Fibroblast of the conjunctiva (primary cell): ENCODE measurements at regions not wholly inside any gene's neighbourhood (a gene's known extent, or its start where the extent isn't known, plus 50 kb on each side); places are given as distances from the start of the nearest gene placed in this dataset.
"Not testable (repeated sequence)": the region's sequence is repeated elsewhere in the genome, so short reads cannot be mapped to it uniquely, and the experiment has no call there.

Source experiments
- DNase-seq: peaks from one replicate; pipeline ENCODE4 v3.0.0-alpha.2; 2010; ENCODE audit warnings: low read depth

DNA sequence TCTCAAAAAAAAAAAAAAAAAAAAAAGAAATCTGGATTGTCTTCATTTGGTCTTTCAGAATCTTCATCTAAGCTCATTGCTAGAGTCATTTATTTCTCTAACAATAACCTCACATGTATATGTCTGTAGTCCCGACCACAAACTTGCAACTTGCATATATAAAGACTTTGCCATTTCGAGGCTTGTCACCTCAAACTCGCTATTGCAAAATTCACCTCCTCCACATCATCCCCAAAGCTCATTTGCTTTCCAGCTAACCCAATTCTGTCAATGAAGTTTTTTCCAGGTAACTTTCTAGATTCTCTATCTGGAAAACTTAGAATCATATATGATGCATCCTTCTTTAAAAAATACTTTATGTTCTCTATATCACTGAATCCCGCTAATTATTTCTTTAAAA lies 393.2 kb upstream of the ATXN7L3B start:
- DNase-seq = no peak

DNA sequence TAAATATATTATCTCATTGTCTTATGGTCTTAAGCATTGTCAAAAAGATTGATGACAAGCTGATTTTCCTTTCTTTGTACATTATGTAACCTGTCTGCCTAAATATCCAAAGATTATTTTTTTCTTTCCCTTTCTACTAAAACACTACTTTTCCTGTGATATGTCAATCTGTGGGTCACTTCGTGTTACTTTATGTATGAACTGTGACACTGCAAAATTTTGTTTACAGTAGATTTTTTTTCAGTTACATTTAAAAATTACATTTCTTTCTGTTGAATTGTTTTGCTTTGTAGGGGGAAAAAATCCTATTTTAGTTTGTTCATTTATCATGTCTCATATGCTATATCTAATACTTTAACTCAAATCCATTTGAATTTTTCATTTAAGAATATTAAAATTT lies 392.3 kb upstream of the ATXN7L3B start:
- no peak for DNase-seq

DNA sequence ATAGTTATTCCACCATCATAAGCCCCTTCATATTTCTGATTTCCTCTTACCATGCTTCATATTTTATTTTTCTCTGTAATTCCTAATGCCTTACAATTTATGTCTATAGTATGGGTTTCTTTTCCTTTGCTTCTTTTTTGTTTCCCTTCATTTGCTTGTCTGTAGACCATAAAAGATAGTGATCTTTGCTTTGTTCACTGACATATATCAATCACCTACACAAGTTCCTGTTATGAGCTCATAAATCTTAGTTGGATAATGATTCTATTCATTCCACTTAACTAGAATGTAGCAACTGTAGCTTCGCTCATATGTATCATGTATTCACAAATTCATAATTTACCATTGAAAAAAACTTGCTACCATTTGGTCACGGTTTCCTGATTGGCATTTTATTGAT lies 388.8 kb upstream of the ATXN7L3B start:
- DNase-seq = no peak

DNA sequence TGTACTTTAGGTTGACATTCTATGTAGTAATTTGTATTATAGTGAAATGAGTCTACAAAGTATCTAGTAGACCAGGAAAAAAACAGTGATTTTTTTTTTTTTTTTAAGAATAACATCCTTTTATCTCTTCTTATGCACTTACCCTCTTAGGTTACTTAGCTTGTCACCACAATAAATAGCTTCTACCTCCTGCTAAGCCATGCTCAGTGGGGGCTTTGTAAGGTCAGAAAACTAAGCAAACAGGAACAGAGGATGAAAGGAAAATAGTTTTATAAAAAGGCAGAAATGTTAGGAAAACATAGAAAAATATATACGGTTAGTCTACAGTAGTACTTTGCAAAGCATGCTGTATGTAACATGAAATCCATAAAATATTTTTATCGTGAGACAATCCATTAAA lies 385.3 kb upstream of the ATXN7L3B start:
- DNase-seq = no peak

DNA sequence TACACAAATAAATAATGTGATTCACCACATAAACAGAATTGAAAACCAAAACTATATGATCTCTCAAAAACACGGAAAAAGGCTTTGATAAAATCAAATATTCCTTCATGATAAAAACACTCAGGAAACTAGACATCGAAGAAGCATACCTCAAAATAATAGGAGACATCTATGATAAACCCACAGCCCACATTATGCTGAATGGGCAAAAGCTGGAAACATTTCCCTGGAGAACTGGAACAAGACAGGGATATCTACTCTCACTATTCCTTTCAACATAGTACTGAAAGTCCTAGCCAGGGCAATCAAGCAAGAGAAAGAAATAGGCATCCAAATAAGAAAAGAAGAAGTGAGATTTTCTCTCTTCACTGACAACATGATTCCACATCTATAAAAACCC lies 371.5 kb upstream of the ATXN7L3B start:
- DNase-seq = no peak

DNA sequence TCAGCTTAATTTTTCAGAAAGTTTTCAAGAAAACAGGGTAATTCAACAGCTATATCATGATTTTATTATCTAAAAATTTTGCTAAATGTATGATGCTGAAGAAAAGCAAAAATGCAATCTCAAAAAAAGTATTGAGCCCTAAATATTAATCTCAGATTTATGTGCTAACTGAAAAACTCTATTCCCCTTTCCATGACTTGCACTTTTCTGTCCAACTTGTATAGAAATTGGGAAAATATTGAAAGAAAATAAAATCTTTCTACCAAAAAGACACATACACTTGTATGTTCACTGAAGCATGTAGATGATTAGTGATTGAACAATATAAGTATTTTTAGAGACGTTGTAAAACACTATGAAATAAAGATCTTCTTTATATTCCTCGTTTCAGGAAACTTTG lies 368.0 kb upstream of the ATXN7L3B start:
- no peak for DNase-seq

DNA sequence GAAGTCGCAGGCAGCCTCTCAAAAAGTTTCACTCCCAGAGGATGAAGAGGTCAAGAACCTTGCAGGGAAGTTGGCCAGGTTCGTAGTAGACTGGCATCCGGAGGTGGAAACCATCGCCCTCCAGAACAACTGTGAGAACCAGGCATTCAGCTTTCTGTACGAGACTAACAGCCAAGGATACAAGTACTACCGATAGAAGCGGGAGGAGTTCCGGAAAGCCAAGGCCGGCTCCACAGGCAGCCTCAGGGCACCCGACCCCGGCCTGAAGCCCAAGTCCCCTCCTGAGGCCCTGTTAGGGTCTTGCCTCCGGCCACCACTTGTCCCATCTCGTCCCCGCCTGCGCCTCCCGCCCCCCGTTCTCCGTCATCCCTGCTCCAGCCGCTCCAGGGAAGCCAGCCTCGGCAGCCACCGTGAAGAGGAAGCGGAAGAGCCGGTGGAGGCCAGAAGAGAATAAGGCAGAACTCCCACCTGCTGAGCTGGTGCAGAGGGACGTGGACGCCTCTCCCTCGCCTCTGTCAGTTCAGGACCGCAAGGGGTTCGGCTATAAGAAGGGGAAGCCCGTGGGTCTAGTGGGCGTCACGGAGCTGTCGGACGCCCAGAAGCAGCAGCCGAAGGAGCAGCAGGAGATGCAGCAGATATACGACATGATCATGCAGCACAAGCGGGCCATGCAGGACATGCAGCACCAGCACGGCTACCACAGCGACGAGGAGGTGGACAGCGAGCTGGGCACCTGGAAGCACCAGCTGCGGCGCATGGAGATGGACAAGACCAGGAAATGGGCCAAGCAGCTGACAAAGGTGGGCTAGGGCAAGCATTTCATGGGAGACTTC lies 366.8 kb upstream of the ATXN7L3B start:
- DNase-seq = no peak

DNA sequence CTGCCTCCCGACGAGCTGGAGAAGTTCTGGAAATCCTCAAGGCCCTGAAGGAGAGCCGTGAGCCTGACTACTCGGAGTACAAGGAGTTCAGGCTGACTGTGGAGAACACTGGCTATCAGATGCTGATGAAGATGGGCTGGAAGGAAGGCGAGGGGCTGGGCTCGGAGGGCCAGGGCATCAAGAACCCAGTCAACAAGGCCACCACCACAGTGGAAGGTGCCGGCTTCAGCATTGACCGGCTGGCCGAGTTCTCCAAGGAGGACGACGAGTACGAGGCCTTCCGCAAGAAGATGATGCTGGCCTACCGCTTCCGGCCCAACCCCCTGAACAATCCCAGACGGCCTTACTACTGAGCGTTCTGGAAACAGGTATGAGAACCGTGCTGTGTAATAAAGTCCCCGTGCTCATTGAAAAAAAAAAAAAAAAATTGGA lies 366.1 kb upstream of the ATXN7L3B start:
- DNase-seq = no peak

DNA sequence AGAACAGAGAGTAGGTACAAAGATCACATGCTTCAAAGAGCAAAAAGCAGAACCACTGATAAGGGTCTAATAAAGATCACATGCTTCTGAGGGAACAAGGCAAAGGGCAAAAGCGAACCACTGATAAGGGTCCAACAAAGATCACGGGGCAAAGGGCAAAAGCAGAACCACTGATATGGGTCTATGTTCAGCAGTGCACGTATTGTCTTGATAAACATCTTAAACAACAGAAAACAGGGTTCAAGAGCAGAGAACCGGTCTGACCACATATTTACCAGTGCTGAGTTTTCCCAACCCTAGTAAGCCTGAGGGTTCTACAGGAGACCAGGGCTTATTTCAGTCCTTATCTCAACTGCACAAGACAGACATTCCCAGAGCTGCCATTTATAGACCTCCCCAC lies 362.7 kb upstream of the ATXN7L3B start:
- DNase-seq = not testable (repeated sequence)

DNA sequence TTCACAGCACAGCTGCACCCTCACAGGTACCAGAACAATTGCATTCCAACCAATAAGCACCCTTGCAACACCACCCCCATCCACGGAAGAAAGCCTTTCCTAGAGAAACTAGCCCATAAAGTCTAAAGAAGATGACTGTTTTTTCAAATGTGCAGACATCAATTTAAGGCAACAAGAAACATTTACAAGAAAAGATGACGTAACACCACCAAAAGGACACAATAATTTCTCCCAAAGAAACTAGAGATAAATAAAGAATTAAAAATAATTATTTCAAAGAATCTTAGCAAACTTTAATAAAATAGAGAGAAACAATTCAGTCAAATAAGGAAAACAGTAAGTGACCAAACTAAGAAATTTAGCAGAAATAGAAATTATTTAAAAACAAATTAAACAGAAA lies 352.3 kb upstream of the ATXN7L3B start:
- no peak for DNase-seq

DNA sequence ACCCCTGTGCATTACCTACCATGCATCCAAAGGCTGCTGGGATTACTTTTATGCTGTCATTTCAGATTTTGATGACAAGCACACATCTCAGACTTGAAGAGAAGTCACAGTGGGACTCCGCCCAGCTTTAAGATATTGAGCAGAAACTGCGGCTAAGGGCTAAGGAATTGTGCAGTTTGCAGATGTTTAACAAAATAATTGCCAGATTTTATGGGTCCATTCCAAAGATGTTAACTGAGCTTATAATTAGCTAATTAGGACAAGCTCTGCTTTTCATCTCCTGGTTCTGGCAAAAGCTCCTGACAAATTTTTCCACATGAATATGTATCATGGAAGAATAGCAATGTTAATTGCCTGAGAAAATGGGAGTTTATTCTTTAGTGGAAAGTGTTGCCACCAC lies 344.4 kb upstream of the ATXN7L3B start:
- DNase-seq = no peak

DNA sequence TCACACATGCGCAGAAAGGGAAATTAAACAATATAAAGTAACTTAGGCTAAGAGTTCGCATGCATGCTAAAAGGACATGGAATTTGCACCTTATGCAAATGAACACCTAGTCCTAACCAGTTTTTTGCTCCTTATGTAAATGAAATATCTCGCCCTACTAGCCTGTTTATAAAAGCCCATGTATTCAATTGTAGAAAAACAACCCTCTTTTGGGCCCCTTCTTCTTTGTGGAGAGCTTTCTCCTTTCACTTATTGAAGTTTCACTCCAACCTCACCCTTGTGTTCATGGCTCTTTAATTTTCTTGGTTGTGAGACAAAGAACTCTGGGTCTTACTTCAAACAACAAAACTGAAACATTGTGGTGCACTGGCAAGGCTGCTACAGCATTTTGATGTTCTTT lies 333.4 kb upstream of the ATXN7L3B start:
- DNase-seq = no peak

DNA sequence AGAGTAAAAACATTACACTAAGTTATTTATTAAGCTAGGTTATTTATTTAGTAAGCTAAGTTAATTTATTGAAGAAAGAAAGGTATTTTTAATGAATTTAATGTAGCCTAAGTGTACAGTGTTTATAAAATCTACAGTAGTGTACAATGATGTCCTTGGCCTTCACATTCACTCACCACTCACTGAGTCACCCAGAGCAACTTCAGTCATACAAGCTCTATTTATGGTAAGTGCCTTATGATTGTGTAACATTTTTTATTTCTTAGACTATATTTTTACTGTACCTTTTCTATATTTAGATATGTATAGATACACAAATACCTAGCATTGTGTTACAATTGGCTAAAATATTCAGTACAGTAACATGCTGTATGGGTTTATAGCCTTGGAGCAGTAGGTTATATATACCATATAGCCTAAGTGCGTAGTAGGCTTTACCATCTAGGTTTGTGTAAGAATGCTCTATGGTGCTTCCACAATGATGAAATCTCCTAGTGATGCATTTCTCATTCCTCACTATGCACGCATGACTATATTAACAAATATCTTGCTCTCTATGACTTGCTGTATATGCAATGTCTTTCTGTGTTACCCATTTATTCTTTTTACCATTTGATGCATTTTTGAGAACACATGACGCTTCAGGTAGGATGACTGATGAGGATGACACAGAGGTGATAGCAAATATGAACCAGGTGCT lies 309.6 kb upstream of the ATXN7L3B start:
- DNase-seq = no peak

DNA sequence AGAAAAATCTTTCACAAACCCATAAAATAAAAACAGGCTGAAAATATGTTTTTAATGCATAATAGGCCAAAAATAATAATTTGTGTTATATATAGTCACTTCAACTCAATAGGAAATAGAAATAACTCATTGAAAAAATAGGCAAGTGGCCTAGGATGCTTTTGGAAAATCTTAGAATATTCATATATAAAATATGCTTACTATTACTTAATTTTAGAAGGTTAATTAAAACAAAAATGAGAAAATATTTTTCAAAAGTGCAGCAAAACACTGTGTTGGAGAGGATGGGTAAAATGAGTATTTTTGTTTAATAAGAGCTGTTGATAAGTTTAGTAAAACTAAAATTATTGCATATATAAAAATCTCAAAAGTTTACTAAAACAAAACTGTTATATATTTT lies 308.0 kb upstream of the ATXN7L3B start:
- no peak for DNase-seq

DNA sequence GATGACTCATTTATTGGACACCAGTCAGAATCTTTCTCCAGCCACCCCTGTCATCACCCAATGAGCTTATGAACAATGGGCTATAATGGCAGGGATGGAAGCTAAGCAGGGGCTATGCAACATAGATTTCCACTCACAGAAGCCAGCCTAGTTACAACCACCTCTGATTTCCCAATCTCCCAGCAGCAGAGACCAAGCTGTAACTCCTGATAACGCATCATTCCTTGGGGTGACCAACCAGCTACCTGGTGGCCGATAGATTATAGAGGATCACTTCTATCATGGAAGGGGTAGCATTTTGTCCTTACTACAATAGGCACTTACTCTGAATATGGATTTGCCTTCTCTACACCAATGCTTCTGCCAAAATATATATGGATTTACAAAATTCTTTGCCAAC lies 302.3 kb upstream of the ATXN7L3B start:
- no peak for DNase-seq

DNA sequence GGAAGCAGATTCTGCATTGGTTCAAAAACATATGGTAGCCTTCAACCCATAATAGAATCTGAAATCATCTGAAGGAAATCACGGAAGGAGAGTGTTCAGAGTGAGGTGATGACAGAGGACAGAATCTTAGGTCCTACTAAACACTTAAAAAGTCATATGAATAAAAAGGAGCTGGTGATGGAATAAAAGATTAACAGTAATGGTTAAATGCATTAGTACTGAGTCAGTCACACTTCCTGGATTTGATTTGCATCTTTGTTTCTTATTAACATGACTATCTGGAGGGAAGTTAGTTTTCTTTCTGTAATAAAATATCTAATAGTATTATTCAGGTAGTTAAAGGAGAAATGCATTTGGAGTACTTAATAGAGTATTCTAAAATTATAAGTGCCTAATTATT lies 296.3 kb upstream of the ATXN7L3B start:
- no peak for DNase-seq

DNA sequence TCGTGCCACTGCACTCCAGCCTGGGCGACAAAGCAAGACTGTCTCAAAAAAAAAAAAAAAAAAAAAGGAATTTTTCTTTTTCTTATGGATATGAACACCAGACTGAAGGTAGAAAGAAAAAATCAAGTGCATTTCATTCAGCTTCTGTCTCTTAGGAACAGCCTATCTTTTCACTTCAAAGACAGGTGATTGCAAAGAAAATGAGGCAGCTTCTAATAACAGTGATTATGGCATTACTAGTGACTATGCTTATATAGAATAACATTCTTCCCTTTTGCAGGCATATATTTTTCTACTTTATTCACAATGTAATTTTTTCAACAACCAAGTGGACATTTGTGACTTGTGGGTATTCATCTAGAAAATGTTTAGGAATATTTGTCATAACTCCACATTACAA lies 295.5 kb upstream of the ATXN7L3B start:
- no peak for DNase-seq

DNA sequence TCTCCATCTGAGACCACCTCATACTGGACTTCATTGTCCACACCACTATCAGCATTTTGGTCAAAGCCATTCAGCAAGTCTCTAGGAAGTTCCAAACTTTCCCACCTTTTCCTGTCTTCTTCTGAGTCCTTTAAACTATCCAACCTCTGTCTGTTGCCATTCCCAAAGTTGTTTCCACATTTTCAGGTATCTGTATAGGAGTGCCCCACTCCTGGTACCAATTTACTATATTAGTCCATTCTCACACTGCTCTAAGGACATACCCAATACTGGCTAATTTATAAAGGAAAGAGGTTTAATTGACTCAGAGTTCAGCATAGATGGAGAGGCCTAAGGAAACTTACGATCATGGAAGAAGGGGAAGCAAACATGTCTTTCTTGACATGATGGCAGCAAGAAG lies 292.2 kb upstream of the ATXN7L3B start:
- DNase-seq = no peak

DNA sequence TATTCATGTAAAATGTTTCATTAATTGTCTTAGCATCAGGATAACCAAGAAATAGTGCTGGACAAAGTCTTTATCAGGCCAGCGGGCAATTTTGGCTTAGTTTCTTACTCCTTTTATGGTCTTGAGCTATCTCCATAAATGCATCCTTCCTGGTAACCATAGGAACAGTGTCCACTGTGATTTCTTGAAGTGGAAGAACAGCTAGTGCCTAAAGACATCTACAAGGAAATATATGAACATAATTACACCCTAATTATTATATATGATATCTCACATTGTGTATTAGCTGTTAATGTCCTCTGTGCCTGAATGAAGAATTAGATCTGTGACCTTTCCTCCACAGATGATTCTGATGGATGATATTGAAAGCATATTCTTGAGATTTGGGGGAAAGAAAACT lies 286.7 kb upstream of the ATXN7L3B start:
- DNase-seq = no peak

DNA sequence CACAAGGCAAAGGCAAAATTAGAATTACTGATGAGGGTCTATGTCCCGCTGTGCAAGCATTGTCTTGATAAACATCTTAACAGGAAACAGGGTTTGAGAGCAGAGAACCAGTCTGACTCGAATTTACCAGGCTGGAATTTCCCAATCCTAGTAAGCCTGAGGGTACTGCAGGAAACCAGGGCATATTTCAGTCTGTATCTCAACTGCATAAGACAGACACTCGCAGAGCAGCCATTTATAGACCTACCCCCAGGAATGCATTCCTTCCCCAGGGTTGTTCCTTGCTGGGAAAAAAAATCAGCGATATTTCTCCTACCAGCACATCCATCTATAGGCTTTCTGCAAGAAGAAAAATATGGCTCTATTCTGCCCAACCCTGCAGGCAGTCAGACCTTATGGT lies 283.8 kb upstream of the ATXN7L3B start:
- not testable (repeated sequence) for DNase-seq

DNA sequence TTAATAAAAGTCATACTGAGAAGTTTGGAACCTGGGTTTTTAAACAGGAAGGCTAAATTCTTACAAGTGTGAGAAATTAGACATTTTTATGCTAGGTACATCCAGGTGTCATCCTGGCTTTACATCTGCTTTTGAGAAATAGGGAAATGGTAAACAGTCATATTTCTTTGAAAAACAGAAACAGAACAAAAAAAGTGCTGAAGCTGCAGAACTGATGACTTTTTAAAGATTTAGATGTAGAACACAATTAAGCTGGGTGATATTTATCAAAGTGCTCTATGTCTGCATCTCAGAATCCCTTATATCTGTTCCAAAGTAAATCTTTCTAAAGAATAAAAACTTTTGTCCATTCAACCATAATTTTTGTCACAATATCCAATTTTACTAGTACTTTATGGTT lies 282.9 kb upstream of the ATXN7L3B start:
- no peak for DNase-seq

DNA sequence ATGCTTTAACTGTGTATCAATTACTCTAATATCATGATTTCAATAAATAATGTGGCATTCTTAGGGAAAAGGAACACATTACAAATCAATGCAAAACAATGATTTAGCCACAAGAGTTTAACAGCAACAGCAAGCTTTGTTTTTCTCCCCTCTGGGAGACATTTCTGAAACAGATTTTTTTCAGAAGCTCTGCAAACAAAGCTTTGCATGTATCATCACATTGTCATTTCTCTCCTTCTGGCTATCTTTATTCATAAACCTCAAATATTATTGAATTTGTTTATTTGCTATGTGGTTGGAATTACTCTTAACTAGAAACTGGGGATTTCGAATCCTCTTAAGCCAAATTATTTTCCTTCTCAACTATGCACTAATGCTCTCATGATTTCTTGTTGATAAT lies 278.4 kb upstream of the ATXN7L3B start:
- no peak for DNase-seq

DNA sequence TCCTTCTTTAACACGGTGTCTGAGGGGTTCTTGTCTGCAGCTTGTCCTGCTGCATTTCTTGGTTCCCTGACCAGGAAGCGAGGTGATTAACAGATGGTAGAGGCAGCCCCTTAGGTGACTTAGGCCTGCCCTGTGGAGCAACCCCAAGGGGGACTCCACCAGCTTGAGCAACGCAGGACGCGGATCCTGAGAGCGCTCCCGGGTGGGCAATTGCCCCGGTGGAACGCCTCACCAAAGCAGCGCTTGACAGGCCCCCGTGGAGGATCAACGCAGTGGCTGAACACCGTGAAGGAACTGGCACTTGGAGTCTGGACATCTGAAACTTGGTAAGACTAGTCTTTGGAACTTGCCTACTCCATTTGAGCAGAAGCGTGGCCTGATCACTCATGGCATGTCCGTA lies 272.9 kb upstream of the ATXN7L3B start:
- no peak for DNase-seq

DNA sequence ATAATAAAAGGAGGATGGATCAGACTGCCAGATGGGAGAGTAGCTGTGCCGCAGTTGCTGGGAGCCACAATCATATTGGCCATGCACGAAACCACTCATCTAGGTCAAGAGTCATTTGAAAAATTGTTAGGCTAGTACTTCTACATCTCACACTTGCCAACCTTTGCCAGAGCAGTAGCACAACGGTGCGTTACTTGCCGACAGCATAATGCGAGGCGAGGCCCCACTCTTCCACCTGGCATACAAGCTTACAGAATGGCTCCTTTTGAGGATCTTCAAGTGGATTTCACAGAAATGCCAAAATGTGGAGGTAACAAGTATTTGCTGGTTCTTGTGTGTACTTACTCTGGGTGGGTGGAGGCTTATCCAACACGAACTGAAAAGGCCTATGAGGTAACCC lies 268.3 kb upstream of the ATXN7L3B start:
- not testable (repeated sequence) for DNase-seq
